ENCODE measurements at regions not wholly inside any gene's neighbourhood (a gene's known extent, or its start where the extent isn't known, plus 50 kb on each side); places are given as distances from the start of the nearest gene placed in this dataset.

DNA sequence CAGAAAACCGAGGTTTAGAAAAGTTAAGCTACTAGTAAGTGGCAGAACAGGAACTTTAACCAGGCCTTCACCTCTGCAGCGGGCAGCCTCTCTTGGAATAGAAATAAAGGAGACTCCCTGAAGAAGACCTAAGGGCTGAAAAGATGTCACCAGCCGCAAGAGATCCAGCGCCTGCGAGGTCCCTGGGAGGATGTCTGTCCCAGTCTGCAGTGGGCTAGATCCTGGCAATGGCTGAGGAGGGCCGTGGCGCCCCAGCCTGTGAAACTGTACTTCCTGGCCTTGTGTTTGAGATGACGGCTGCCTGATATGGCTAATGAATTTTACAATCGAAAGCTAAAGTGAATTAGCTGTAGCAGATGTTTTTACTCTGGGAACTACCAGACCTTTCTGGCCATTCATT, 300.6 kb upstream of the SALL3 start:
- in situ Hi-C loops (cut with MboI; ENCODE audit: low pct_unique_long_range_greater_than_20kb, low sequenced_read_pairs, unreplicated experiment): no loop called here

DNA sequence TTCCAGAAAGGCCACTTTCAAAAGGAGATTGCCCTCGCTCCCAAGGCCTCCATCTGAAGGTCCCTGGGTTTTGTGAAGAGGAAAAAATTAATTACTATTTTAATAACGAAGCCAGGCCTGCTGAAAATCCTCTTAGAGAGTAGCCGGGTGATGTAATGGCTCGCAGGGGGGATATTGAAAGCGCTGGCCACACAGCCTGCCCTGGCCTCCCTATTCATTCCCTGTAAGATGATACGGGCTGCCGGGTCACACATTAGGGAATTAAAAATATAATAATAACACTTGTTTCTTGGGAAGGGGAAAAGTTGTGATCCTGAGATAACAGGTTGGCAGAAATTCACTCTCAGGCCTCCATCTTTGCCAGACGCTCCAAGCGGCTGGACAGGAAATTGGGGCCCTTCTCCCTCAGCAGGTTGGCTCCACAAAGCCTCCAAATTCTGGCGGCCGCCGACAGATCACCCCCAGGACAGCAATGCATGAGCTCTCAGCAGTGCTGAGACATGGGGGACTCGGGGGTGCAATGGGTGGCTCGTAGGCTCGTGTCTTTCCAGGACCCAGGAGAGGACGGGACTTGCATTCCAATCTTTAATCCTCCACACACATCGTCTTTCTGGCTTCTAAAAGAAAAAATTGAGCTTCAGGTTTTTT, 299.9 kb upstream of the SALL3 start:
- in situ Hi-C loops (cut with MboI; ENCODE audit: low pct_unique_long_range_greater_than_20kb, low sequenced_read_pairs, unreplicated experiment): no loop called here
- no peak for DNase-seq (ENCODE audit: low spot score)
- TF ChIP-seq CTCF (IDR thresholded peaks at IDR 0.05; ENCODE audit: extremely low read depth, insufficient read depth, missing control alignments): no peak

More for the DNA sequence above, 300.6 kb upstream of the SALL3 start:
- no peak for DNase-seq (ENCODE audit: low spot score)
- no peak for TF ChIP-seq CTCF (IDR thresholded peaks at IDR 0.05; ENCODE audit: extremely low read depth, insufficient read depth, missing control alignments)

GRCh38 chr18:78681396-78681795, 298.2 kb upstream of the SALL3 start:
- DNase-seq (ENCODE audit: low spot score): no peak
- no peak for TF ChIP-seq CTCF (IDR thresholded peaks at IDR 0.05; ENCODE audit: extremely low read depth, insufficient read depth, missing control alignments)
- in situ Hi-C loops (cut with MboI; ENCODE audit: low pct_unique_long_range_greater_than_20kb, low sequenced_read_pairs, unreplicated experiment): no loop called here

GRCh38 chr18:78681934-78682333, 297.7 kb upstream of the SALL3 start:
- in situ Hi-C loops (cut with MboI; ENCODE audit: low pct_unique_long_range_greater_than_20kb, low sequenced_read_pairs, unreplicated experiment): no loop called here
- DNase-seq (ENCODE audit: low spot score): no peak
- TF ChIP-seq CTCF (IDR thresholded peaks at IDR 0.05; ENCODE audit: extremely low read depth, insufficient read depth, missing control alignments): no peak

DNA sequence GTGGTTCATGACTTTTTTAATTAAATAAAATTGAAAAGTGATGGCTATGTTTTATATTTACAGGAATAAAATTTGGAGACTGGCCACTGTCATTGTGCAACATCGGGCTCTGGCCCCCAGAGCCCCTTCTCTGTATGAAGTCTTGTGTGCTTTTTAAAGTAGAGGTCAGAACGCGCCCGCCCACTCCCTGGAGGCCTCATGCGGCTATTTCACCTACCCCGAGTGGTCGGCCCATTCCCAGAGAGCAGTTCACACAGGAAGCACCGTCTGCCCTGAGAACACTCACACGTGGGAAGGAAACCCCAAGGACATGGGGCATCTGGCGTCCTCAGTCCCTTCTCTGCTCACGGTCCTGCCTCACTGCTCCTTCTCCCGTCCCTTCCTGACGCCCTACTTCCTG, 296.9 kb upstream of the SALL3 start:
- in situ Hi-C loops (cut with MboI; ENCODE audit: low pct_unique_long_range_greater_than_20kb, low sequenced_read_pairs, unreplicated experiment): no loop called here
- no peak for TF ChIP-seq CTCF (IDR thresholded peaks at IDR 0.05; ENCODE audit: extremely low read depth, insufficient read depth, missing control alignments)

DNA sequence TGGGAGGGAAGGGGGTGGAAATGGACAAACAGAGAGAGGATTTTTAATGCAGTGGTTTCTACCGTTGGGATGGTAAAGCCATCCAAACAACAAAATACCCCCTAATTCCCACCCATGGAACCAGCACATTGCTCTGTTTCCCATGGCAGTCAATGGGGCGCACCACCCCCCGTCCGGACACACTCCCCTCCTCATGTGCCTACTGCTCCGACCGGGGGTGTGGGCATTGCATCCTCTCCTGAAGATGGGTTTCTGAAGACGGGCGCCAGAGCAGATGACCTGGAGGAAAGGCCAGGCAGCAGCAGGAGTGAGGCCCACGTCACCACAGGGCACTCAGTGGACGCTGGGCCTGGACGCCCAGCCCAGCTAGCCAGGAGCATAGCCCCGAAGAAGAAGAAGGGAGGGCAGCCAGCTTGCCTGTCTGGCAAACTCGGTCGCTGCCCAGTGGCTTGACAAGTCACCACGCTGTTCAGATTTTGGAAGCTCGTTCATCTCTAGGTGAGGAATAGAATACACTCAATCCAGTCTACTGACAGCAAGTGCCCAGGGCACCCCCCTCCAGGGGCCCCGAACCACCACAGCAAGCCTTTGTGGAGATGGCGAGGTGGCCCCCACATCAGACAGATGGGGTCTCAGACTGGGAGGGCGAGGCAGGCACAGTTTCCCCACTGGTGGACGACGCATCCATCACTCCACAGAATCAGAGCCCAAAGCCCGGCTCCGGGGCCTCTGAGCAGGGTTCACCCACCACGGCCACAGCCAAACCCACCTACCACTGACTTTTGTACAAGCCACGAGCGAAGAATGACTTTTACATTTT, 296.2 kb upstream of the SALL3 start:
- in situ Hi-C loops (cut with MboI; ENCODE audit: low pct_unique_long_range_greater_than_20kb, low sequenced_read_pairs, unreplicated experiment): no loop called here
- TF ChIP-seq CTCF (IDR thresholded peaks at IDR 0.05; ENCODE audit: extremely low read depth, insufficient read depth, missing control alignments): no peak
- DNase-seq (ENCODE audit: low spot score): no peak

More for the DNA sequence above, 296.9 kb upstream of the SALL3 start:
- DNase-seq (ENCODE audit: low spot score): no peak
